ENCODE measurements at regions not wholly inside any gene's neighbourhood (a gene's known extent, or its start where the extent isn't known, plus 50 kb on each side); places are given as distances from the start of the nearest gene placed in this dataset.

DNA sequence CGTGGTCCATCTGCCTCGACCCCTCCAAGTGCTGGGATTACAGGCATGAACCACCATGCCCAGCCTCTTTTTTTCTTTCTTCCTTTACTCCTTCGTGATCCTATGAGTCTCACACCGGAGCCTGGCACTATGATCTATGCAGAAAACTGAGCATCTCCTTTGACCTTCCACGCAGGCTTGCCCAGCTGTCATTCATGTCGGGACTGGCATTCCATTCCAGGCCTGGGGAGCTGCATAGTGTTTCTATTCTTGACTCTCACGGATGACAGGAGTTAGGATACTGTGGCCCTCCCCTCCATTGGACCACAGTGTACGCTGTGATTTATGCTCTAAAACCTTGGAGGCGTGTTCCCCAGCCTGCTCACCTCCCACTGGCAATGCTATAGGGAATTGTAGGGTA lies 611.8 kb downstream of the BRD1 start:
- no peak for DNase-seq

DNA sequence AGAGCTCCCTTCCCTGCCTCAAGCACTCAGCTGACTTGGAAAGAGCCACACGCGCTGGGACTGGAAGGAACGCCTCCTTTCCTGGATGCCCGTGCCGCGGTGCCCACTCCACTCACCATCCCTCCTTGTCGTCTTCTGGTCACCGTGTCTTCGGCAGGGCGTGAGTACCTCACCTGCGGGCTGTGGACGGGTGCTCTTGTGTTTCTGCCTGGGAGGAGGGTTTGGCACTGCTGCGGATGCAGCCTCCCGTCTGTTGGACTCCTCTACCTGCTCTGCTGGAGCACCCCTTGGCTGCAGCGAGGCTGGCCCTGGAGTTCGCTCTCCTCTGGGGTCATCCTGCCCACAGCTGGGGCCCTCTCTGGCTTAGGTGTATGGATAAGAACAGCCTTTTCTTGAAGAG lies 612.7 kb downstream of the BRD1 start:
- no peak for DNase-seq

DNA sequence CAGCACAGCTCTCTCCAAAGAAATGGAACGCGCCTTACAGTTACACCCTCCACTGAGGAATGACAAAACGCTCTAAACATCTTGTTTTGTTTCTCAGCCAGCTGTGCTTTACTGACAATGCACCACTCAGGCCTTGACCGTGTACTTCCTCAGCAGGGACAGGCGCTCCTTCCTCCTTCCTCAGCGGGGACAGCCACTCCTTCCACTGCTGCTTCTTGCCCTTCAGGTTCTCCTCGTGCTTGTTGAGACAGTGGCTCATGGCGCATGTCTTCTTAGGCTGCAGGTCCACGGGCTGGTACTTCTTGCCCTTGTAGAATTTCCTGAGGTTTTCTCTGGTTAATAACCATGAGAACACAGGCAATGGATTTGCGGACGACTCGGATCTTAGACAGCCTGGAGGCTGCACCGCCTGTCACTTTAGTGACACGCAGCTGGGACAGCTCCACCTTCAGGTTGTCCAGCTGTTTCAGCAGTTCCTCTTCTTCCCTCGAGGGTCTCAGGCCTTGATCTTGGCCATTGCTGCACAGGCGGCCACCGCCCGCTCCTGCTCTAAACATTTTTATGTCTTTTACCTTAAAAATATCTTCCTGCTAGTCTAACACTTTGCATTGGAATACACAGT lies 613.8 kb downstream of the BRD1 start:
- DNase-seq = no peak

DNA sequence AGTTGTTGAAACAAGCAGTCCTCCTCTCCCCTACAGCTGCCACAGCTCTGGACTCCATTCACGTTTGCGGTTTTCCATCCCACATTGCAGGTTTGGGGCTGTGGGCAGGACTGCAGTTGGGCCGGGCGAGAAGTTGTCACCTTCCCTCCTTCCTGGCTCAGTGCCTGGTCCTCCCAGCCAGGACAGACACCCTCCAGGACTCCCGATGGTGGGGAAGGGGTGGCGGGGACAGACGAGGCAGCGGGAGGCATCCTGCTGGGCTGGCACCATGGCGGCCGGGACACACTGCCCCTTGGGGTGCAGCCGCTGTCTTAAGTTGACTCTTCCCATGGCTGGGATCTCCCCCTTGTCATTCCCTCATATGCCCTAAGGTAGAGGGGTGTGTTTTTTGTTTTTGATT lies 615.2 kb downstream of the BRD1 start:
- DNase-seq = no peak

DNA sequence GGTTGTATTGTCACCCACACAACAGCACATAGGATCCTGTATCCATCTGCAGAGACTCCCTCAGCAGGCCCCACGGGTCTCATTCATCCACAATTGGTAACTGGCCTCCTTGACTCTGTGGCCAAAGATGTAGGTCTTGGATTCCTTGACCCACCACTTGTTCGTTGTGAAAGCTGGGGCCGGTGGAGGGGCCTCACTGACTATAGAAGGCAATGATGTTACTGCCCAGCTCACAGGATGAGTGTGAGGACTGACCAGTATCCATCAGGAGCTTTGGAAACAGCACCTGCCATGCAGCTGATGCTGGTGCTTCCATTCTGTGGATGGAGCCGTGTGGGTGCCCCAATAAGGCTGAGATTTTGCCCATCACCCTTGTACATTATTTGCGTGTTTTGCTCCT lies 615.7 kb downstream of the BRD1 start:
- DNase-seq = no peak

DNA sequence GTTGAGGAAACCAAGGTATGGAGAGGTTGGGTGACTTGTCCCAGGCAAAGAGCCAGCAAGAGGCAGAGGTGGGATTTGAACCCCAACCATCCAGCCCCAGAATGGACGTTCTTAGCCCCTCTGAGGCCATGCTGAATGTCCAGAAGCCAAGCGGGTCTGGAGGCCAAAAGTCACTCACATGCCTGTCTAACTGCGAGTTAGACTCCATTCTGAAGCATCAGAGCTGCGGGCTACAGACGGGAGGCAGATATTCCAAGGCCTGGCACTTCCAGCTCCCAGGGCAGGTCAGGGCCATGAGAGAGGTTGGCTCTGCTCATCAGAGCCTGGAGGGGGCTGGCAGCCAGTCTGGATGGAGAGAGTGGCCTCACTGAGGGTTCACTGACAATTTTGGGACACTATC lies 616.5 kb downstream of the BRD1 start:
- no peak for DNase-seq

DNA sequence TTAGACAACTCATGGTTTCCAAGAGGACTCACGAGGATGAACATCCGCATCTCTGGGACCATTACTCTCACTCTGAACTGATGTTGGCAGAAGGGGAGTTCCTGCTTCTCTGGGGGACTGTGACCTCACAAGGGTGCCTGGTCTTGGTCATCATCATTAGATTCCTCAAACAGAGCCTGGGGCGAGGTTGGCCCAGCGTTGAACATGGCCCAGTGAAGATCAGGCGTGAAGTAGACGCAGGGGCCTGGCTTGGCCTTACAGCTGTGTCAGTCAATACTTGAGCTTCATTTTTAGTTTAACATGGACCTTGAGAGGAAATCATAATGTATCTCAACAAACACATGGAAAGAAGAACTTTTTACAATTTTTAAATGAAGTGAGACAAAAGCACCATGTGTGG lies 617.1 kb downstream of the BRD1 start:
- no peak for DNase-seq

DNA sequence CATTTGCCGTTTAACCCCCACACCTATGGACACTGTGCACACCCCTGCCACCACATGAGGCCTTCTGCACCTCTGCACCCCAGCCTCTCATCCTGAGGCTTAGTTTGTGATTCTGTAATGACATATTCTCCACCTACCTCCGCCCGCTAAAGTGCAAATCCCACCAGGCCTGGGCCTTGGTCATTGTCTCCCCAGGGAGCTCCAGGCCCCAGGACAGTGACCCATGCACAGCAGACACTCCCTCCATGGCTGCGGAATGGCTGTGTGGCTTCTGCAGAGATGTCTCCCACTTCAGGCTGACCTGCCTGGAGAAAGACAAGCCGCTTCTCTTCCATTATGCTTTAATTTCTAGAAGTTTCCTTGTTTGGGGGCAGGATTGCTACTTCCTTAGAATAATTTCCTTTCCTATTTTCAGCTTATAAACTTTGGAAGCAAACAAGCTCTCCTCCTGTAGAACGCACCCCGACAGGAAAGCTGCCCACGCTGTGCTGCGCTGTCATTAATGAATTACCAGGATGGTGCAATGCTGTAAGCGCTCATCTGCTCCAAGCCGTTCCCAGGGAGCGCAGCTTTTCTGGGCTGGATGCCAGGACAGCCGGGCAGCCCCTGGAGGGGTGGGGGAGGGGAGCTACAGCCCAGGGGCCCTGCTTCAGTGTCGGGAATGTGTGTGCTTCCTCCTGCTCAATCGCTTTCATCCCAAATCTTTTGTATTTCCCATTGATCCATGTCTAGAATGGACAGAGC lies 618.0 kb downstream of the BRD1 start:
- DNase-seq = no peak

DNA sequence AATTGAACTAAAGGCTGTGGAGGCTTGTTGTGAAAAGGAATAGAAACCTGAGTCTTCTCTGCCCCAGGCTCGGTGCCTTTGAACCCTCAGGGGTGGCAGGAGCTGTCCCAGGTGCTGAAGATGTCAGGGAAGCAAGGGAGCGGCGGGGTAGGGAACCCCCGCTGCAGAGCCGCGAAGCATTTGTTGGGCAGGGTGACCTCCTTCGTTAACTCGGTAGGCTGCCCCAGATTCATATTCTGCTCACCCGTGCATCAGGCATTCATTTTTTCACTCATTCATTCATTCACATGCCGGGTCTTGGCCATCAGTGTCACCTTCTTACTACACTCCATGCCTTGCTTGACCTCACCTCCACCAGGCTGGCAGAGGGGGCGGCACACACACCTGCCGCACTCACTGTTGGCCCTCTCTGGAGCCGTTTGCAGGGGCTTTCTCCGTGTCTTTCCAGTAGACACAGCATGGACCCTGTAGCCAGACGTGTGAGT lies 618.9 kb downstream of the BRD1 start:
- no peak for DNase-seq

DNA sequence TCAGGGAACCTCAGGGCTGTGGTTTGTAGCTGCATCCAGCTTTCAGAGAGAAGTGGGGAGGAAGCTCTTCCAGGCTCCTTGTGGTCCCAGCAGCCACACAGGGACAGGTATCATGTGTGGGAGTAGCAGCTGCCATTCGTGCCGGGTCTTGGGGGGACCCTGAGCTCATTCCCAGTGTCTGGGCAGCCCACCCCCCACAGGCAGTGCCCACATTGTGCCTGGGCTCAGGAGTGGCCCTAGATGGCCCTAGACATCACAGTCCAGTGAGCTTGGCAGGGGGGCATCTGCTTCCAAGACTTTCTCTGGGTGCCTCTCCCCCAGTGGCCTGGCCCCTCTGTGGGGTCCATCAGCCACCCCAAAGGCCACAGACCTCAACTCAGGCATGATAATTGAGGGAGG lies 619.7 kb downstream of the BRD1 start:
- no peak for DNase-seq

DNA sequence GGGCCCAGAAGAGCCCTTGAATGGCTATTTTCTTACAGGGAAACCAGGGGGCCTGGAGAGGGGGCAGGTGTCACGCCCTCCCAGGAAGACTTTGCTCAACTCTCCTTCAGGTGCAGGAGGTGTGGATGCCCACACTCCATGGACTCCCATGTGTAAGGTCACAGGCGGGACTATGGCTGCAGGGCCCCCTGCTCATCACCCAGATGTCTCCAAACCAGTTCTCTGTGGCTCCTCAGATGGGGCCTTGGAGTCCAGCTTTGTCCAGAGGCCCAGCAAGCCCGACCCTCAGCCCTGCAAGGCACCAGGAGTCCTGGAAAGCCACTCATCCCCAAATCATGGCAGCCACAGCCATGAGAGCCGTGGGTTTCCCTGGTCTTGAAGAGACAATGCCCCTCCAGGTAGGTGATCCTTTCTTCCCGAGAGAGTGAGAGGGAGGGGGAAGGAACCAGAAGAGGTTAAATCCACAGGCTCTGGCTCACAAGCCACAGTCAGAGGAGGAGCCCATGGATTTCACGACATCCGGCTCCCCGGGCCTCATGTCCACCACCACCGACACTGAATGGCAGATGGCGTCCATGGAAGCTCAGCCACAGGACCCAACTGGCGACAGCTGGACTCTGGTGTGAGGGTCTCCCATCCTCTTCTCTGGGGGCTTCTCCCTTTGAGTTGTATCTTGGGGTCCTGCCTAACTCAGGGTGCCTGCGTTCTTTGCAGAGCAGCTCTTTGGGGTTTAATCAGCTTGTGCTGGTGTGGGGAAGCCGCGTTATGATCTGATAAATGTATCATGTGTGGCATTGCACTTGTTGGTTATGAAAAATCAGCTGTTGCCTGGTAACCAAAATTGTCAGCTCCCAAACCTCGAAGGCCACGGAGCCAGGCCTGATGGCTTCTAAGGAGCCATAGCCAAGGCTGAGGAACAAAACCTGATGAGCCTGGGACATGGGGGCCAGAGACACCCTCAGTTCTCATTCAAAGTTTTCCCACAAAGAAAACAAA lies 620.4 kb downstream of the BRD1 start:
- DNase-seq = no peak

DNA sequence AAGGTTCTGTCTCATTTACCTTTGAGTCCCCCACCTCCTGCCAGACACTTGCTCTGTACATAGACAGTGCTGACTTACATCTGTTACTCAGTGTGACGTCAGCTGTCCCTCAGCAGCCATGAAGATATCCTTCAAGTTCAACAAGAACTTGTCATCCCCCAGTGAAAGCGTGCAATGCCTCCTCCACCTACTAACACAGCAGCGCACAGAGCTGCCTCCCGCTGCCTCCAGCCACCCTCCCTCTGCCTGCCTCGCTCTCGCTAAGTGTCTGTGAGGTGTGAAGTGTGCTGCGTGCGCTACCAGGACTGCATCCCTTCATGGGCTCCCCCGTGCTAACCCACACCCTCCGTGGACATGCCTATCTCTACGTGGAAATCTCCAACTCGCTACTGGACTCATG lies 621.4 kb downstream of the BRD1 start:
- DNase-seq = no peak

DNA sequence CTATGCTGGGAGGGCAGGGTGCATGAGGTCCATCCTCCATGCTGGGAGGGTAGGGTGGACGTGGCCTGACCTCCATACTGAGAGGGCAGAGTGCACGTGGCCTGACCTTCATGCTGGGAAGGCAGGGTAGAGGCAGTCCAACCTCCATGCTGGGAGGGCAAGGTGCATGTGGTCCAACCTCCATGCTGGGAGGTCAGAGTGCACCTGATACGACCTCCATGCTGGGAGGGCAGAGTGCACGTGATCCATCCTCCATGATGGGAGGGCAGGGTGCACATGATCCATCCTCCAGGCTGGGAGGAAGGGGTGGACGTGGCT lies 622.2 kb downstream of the BRD1 start:
- DNase-seq = no peak

DNA sequence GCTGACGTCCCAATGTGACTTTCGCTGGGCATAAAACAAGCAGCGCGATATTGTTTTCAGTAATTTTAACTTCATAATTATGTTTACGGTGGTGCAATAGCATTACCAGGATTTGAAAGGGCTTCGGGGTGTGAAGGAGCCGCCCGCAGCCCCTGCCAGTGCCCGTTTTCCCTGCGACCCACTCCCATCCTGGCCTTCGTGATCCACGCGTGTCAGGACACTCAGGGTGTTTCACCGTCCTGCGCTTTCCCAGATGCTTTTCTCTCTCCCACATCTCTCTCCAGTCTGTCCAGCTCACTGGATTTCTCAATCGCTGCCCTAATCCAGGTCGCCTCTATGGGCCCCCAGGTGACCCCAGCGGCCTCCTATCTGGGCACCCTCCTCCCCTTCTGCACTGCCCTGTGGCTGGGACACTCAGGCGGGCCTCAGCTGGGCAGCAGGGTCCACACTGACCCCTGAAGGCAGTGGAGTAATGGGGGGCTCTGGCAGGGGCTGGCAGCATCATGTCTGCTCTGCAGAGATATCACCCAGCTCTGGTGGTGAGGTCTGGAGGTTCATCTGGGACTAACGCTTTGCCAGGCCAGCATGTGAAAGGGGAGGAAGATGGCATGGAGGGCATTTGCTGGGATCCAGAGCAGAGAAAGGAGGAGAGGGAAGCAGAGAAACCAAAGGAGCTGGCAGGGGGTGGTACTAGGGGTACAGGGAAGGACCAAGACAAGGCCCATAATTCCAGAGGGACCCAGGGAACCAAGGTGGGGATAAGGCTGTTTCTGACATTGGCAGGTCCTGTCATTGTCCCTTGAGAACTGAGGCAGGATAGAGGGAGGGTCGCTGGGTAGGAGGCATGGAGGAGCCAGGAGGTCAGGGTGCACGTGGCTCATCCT lies 622.8 kb downstream of the BRD1 start:
- no peak for DNase-seq

DNA sequence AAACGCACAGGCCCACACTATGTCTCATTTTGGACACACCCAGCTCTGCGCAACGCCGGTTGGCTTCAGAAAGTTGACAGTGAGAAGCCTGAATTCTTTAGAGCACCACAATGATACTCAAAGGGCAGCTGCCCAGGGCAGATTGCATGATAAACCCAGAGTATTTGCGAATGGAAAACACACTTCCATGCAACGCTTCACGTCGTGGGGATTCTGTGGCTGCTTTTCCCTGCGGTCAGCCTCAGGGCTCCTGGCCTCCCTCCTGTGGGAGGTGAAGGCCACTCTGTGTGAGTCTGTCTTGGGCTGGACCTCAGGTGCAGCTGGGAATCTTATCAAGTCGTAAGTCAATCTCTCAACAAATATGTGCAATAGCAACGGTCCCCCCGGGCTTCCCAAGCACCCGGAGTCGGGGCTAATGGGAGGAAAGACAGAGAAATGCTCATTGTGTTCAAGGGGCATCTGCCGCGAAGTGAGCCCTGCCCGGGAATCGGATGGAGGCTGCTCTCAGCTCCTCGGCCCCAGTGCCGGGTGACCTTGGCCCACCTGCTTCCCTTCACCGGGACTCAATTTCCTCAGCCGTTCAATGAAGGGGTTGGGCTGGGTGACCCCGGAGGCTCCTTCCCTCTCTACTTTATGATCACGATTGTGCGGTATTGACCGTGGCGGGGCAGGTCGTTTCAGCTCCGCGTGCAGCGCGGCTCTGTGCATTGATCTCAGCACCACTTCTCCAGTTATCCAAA lies 623.6 kb downstream of the BRD1 start:
- no peak for DNase-seq

DNA sequence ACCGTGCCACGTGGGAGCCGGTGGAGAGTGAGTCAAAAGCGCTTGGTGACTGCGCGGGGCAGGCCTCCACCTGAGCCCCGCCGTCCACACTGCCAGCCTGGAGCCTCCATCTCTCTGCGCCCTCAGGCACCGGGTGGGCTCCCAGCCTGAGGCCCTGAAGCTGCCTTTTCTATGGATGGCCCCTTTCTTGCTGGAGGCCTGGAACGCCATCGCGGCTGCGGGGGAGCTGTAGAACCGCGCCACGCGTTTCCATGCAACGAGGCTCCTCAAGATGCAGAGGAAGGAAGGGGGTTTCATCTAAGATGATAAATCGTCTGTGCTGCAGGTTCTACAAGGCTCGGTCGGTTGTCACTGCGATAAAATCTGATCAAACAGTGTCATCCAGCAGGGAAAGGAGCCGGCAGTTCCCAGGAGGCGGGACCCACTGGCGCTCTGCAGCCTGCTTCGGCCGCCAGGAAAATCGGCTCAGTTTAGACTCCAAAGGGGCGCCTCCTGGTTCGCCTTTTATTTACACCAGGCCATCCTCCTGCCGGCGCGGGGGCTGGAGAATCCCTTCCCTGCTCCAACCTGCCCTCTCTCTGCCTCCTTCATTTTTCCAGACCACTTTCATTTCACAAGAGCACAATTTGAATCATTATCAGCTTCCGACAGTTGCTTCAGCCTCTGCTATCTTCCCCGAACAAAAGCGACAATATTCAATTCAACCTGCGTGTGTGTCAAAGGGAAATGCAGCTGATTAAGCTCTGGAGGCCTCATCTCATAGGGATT lies 624.4 kb downstream of the BRD1 start:
- no peak for DNase-seq

DNA sequence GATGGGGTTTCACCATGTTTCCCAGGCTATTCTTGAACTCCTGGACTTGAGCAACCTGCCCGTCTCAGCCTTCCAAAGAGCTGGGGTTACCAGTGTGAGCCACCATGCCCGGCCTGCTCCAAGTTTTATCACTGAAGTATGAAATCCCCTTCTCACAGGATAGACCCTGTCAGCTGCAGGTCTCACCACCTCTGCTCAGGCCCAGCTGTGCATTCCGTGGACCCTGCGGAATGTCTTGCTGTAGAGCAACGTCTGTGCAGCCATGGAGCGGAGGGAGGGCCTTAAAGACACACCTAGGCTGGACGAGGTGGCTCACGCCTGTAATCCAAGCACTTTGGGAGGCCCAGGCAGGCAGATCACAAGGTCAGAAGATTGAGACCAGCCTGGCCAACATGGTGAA lies 625.4 kb downstream of the BRD1 start:
- DNase-seq = no peak

DNA sequence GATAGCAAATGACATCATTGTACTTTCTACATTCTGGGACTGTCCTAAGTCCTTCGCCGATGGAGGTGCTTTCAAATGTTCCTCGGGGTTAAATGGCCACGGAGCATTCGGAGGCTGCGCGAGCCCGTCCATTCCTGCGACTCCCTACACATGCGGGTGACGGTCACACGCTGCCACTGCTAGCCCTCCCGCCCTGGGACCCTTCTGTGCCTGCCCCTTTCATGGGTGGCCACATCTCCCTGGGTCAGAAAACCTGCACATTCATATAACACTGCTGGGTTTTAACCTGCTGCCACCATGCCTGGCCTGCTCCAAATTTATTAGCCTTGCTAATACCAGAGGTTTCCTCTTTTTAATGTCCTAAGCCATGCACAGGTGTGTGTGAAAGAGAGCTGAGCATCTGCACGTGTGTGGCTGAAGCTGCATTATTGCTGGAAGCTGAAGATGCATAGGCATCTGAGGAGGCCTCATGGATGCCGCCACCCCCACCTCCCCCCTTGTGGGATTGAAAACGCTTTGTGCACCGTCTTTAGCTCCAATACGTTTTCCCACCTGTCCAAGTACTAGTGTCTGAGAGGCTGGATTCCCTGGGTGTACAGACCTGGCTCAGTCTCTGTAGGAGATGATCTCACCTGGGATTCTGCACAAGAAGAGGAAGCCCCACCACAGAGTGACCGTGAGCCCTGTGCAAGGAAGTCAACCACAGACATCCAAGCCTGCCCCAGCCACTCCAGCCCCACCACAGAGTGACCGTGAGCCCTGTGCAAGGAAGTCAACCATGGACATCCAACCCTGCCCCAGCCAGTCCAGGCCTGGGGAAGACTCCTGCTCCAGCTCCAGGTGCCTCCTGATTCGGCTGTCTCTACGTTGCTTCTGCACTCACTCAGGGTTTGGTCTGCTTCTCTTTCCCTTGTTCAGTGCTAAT lies 626.4 kb downstream of the BRD1 start:
- DNase-seq = no peak

DNA sequence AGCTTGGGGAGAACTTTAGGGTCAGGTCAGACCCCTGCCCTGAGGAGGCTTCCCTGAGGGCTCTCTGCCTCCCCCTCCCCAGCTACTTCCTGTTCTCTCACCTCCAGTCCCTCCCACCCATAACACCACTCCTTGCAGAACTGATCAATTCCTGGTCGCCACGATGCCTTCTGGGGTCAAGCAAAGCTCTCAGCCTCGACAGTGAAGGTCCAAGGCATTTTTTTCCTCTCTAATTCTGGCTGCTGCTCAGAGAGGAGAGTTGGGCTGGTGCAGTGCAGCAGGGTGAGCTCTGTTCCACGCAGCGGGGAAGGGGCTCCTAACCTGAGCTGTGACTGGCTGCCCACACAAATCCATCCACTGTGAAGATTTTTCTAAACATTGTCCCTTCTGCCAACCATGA lies 628.4 kb downstream of the BRD1 start:
- no peak for DNase-seq

DNA sequence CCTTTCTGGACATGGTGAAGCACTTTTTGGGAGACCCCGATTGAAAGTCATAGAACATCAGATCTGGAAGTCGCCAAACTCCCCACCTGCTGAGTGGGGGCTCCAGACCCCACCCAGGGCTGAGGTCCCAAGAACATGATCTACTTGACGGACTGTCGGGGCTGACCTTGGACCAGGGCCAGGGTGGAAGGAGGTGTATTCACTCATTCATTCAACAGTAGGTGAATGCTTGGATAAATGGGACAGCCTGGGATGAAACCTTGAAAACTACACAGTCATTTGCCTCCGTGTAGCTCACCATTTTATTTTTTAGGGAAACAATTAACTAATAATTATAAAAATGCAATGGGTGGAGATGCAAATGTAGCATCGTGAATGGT lies 629.0 kb downstream of the BRD1 start:
- DNase-seq = no peak
